OCI-LY3 (cell line): ENCODE measurements at regions not wholly inside any gene's neighbourhood (a gene's known extent, or its start where the extent isn't known, plus 50 kb on each side); places are given as distances from the start of the nearest gene placed in this dataset.

Experiments used
- CTCF ChIP-seq: fragments of 200-600, 300-600 bp; sonication (generic); IDR thresholded peaks from 2 replicates; pipeline ENCODE4 v1.5.1; 2014; ENCODE audit warnings: antibody characterized with exemption, low read length, low read depth
- EZH2phosphoT487 ChIP-seq: fragments of 200-600 bp; shearing (Covaris generic); IDR thresholded peaks from 2 replicates; pipeline ENCODE4 v1.6.1; 2018; ENCODE audit warnings: antibody characterized with exemption, mixed run types, low read depth

GRCh38 chr9:109845226-109845625, 65.2 kb downstream of the PALM2AKAP2 start:
- TF ChIP-seq CTCF (no peak), EZH2phosphoT487 (no peak)
